K562 (cell line): ENCODE measurements at regions not wholly inside any gene's neighbourhood (a gene's known extent, or its start where the extent isn't known, plus 50 kb on each side); places are given as distances from the start of the nearest gene placed in this dataset.

ENCODE experiments used
- ATAC-seq: fragments of 200-7000 bp; cut with Tn5 transposase; 3 replicates; pipeline ENCODE4 v1.9.1; 2020; ENCODE audit warnings: moderate library complexity
- BruUV-seq: library from RNA; stranded (reverse); fragments of 400-500 nt; replicated peaks from 2 replicates; lab custom pipeline; 2021; lab: Mats Ljungman, UMichigan
- CTCF ChIA-PET: fragments of 300-600 bp; formaldehyde crosslinking; extraction: SDS; loops from one replicate; lab custom pipeline; 2021; ENCODE audit warnings: low intra/inter-chr PET ratio; lab: Yijun Ruan, JAX
- POLR2A ChIA-PET: fragments of 300-600, 350-650 bp; sonication (Branson Sonifier 250); formaldehyde crosslinking; extraction: SDS; loops from one replicate; lab custom pipeline; 2021; ENCODE audit warnings: antibody characterized with exemption, inconsistent platforms; lab: Yijun Ruan, JAX
- DNase-seq, 4 experiments: peaks; one replicate each; pipeline versions ENCODE4 v3.0.0 to v3.0.0-alpha.2; 2011 to 2018; ENCODE audit warnings: low spot score in 3 of 4, mixed read lengths in 3 of 4; ENCODE audit errors: extremely low read depth in 1 of 4
- FAIRE-seq: peaks from 2 replicates; lab custom pipeline; 2011; peaks lifted over from hg19 to GRCh38; lab: Jason Lieb, UNC
- H2AFZ ChIP-seq: 2 replicates; pipeline ENCODE4 v1.6.0; 2011; ENCODE audit warnings: low read depth, low read length, control low read depth, inconsistent platforms
- H3K27ac ChIP-seq: fragments of 200-600 bp; 3 replicates; pipeline ENCODE4 v1.8.0; 2011; ENCODE audit warnings: low read depth, mild to moderate bottlenecking, control low read depth, inconsistent platforms, low read length, moderate library complexity, mixed read lengths; ENCODE audit errors: extremely low read depth
- H3K27me3 ChIP-seq, 2 experiments: fragments of 300-600 bp in 1 of 2; 2 replicates in 1 of 2; 3 replicates in 1 of 2; pipeline versions ENCODE4 v1.6.0 to v1.8.0; 2011; ENCODE audit warnings: inconsistent platforms in 2 of 2, low read length in 2 of 2, mild to moderate bottlenecking in 1 of 2, mixed read lengths in 1 of 2, moderate library complexity in 1 of 2; ENCODE audit not compliant: control insufficient read depth in 2 of 2, insufficient read depth in 2 of 2
- H3K36me3 ChIP-seq: fragments of 300-600 bp; 3 replicates; pipeline ENCODE4 v1.8.0; 2011; ENCODE audit warnings: mild to moderate bottlenecking, low read length, inconsistent platforms; ENCODE audit not compliant: control insufficient read depth, insufficient read depth
- H3K4me1 ChIP-seq, 2 experiments: fragments of 200-600 bp in 1 of 2; replicated peaks in 1 of 2; 2 replicates in 1 of 2; 3 replicates in 1 of 2; pipeline versions ENCODE4 v1.5.1 to v1.8.0; 2011; ENCODE audit warnings: inconsistent platforms in 2 of 2, low read length in 2 of 2, mild to moderate bottlenecking in 1 of 2, mixed read lengths in 1 of 2, moderate library complexity in 1 of 2; ENCODE audit not compliant: control insufficient read depth in 2 of 2, insufficient read depth in 2 of 2
- H3K4me2 ChIP-seq: 2 replicates; pipeline ENCODE4 v1.6.1; 2011; ENCODE audit warnings: low read length, control low read depth, inconsistent platforms, mixed read lengths; ENCODE audit not compliant: insufficient read depth
- H3K4me3 ChIP-seq: fragments of 200-600 bp; sonication (generic), shearing (Covaris generic); 2 replicates; pipeline ENCODE4 v1.5.1; 2016; ENCODE audit warnings: control low read depth, inconsistent platforms
- H3K79me2 ChIP-seq: fragments of 200-600 bp; 3 replicates; pipeline ENCODE4 v1.8.0; 2011; ENCODE audit warnings: low read length, inconsistent platforms; ENCODE audit not compliant: control insufficient read depth, insufficient read depth
- H3K9ac ChIP-seq, 2 experiments: 2 replicates each; pipeline versions ENCODE4 v1.6.0 to v1.6.1; 2011; ENCODE audit warnings: low read depth in 2 of 2, low read length in 2 of 2, control low read depth in 1 of 2, inconsistent platforms in 1 of 2, mild to moderate bottlenecking in 1 of 2, mixed read lengths in 1 of 2; ENCODE audit not compliant: insufficient read depth in 1 of 2
- H3K9me1 ChIP-seq: one replicate; pipeline ENCODE4 v1.6.0; 2011; ENCODE audit warnings: inconsistent platforms, mild to moderate bottlenecking, low read length, moderate library complexity; ENCODE audit not compliant: control insufficient read depth, insufficient read depth
- H3K9me3 ChIP-seq: replicated peaks from 2 replicates; pipeline ENCODE4 v1.5.1; 2011; ENCODE audit warnings: low read depth, low read length, inconsistent platforms; ENCODE audit not compliant: control insufficient read depth, insufficient read depth
- H4K20me1 ChIP-seq: replicated peaks from 2 replicates; pipeline ENCODE4 v1.6.1; 2011; ENCODE audit warnings: low read length, inconsistent platforms, mixed read lengths; ENCODE audit not compliant: control insufficient read depth, insufficient read depth
- BRCA1 ChIP-seq, 2 experiments: fragments of 450-650 bp in 1 of 2; sonication (generic) in 1 of 2; formaldehyde crosslinking in 1 of 2; IDR thresholded peaks; 2 replicates each; pipeline versions ENCODE4 v1.5.0 to v1.6.1; 2017 to 2020; ENCODE audit warnings: mild to moderate bottlenecking in 1 of 2, missing genetic modification reagents in 1 of 2
- CHAMP1 ChIP-seq: fragments of 450-650 bp; IDR thresholded peaks from 2 replicates; pipeline ENCODE4 v1.6.1; 2016; ENCODE audit warnings: mild to moderate bottlenecking
- CHD2 ChIP-seq: IDR thresholded peaks from 2 replicates; pipeline ENCODE4 v1.6.1; 2011; ENCODE audit warnings: low read depth, low read length
- CREB3 ChIP-seq: fragments of 450-650 bp; conservative IDR thresholded peaks from 2 replicates; pipeline ENCODE4 v1.6.1; 2016; ENCODE audit warnings: missing genetic modification characterization, low read depth, mild to moderate bottlenecking, missing compliant biosample characterization, moderate library complexity
- ELK3 ChIP-seq: fragments of 450-650 bp; formaldehyde crosslinking; IDR thresholded peaks from 2 replicates; pipeline ENCODE4 v1.4.0; 2020; ENCODE audit warnings: mild to moderate bottlenecking
- GATAD2A ChIP-seq: fragments of 450-650 bp; IDR thresholded peaks from 2 replicates; pipeline ENCODE4 v1.6.1; 2017
- HNRNPH1 ChIP-seq: fragments of 200-400 bp; formaldehyde crosslinking; optimal IDR thresholded peaks from 2 replicates; pipeline ENCODE3; 2017; ENCODE audit warnings: low read depth, mild to moderate bottlenecking, low read length, moderate library complexity
- OTX1 ChIP-seq: fragments of 450-650 bp; formaldehyde crosslinking; IDR thresholded peaks from 2 replicates; pipeline ENCODE4 v1.4.0; 2022; ENCODE audit warnings: mild to moderate bottlenecking
- POLR3A ChIP-seq: IDR thresholded peaks from 2 replicates; pipeline ENCODE4 v1.6.1; 2011; ENCODE audit warnings: borderline replicate concordance, mild to moderate bottlenecking, moderate library complexity; ENCODE audit not compliant: insufficient read length, insufficient read depth; ENCODE audit errors: extremely low read depth
- SRSF1 ChIP-seq: fragments of 200-400 bp; formaldehyde crosslinking; IDR thresholded peaks from 2 replicates; pipeline ENCODE4 v1.6.1; 2017; ENCODE audit warnings: mild to moderate bottlenecking, low read depth, low read length, moderate library complexity
- ZNF384 ChIP-seq: IDR thresholded peaks from 2 replicates; pipeline ENCODE4 v1.6.1; 2012; ENCODE audit warnings: low read depth, low read length, improper control_type of control experiment
- WGBS: fragments of 100-300 bp; shearing (Covaris generic); methylation state at CpG from one replicate; pipeline ENCODE4 v1.1.6; 2016; ENCODE audit warnings: low coverage, mixed read lengths; ENCODE audit not compliant: insufficient coverage; ENCODE audit errors: missing lambda C conversion rate; 5-methylcytosine and 5-hydroxymethylcytosine counted together
- in situ Hi-C: fragments of 300-500 bp; cut with MboI; formaldehyde crosslinking; loops from 4 replicates; pipeline ENCODE4 v1.15.0; 2018; ENCODE audit warnings: inconsistent platforms, mixed read lengths
- intact Hi-C: fragments of 100-400 bp; cut with micrococcal nuclease; formaldehyde crosslinking; loops from 2 replicates; pipeline ENCODE4 v1.14.2; 2022
- TF ChIP-seq, protein P1 (sequence below), 3 experiments: fragments of 200-800 bp in 1 of 3; fragments of 250-450 bp in 1 of 3; fragments of 450-650 bp in 1 of 3; sonication (Bioruptor Pico) in 1 of 3; sonication (Bioruptor generic) in 1 of 3; formaldehyde crosslinking in 1 of 3; IDR thresholded peaks; 2 replicates each; pipeline versions ENCODE4 v1.6.1 to v1.8.0; 2016 to 2022; ENCODE audit warnings: mild to moderate bottlenecking in 2 of 3, missing genetic modification characterization in 2 of 3, missing compliant biosample characterization in 1 of 3, moderate library complexity in 1 of 3
- TF ChIP-seq, protein P2 (sequence below): fragments of 450-650 bp; IDR thresholded peaks from 2 replicates; pipeline ENCODE4 v1.6.1; 2016; ENCODE audit warnings: missing biosample characterization, missing genetic modification characterization

GRCh38 chr10:132118366-132118765, 52.6 kb downstream of the JAKMIP3 start:
- Histone ChIP-seq H3K9me1 (no peaks in the 10 kb centered on the region), H3K36me3 (no peaks in the 10 kb centered on the region), H3K4me1 (peaks cover 0 to 4% of the 10 kb centered on the region in 2 experiments; a peak in 2 of 5 replicates), H3K27ac (no peak overlapping the region), H2AFZ (no peak overlapping the region), H3K4me2 (no peak overlapping the region), H3K9me3 (no peaks in the 10 kb centered on the region), H3K9ac (no peak overlapping the region), H3K79me2 (no peaks in the 10 kb centered on the region), H4K20me1 (no peaks in the 10 kb centered on the region), H3K4me3 (no peak overlapping the region), H3K27me3 (peaks cover 15 to 76% of the 10 kb centered on the region in 2 experiments; a peak in 4 of 5 replicates)
- FAIRE-seq (no peak), DNase-seq (no peak), ATAC-seq (no peak)
- no TSS peak for BruUV-seq
- in situ Hi-C loops: no loop called here
- CTCF ChIA-PET: no interaction called here
- intact Hi-C loops: no loop called here
- TF ChIP-seq, protein P1, sequence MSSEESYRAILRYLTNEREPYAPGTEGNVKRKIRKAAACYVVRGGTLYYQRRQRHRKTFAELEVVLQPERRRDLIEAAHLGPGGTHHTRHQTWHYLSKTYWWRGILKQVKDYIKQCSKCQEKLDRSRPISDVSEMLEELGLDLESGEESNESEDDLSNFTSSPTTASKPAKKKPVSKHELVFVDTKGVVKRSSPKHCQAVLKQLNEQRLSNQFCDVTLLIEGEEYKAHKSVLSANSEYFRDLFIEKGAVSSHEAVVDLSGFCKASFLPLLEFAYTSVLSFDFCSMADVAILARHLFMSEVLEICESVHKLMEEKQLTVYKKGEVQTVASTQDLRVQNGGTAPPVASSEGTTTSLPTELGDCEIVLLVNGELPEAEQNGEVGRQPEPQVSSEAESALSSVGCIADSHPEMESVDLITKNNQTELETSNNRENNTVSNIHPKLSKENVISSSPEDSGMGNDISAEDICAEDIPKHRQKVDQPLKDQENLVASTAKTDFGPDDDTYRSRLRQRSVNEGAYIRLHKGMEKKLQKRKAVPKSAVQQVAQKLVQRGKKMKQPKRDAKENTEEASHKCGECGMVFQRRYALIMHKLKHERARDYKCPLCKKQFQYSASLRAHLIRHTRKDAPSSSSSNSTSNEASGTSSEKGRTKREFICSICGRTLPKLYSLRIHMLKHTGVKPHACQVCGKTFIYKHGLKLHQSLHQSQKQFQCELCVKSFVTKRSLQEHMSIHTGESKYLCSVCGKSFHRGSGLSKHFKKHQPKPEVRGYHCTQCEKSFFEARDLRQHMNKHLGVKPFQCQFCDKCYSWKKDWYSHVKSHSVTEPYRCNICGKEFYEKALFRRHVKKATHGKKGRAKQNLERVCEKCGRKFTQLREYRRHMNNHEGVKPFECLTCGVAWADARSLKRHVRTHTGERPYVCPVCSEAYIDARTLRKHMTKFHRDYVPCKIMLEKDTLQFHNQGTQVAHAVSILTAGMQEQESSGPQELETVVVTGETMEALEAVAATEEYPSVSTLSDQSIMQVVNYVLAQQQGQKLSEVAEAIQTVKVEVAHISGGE (CRISPR knock-in tag; IDR thresholded peaks at IDR 0.05): no peak
- no peak for TF ChIP-seq SRSF1
- TF ChIP-seq CREB3 (tag): no peak
- TF ChIP-seq GATAD2A: no peak
- no peak for TF ChIP-seq HNRNPH1
- TF ChIP-seq ZNF384: no peak
- no peak for TF ChIP-seq CHAMP1
- no peak for TF ChIP-seq CHD2
- TF ChIP-seq BRCA1 (IDR thresholded peaks at IDR 0.05): no peak
- TF ChIP-seq BRCA1 (CRISPR knock-in tag; IDR thresholded peaks at IDR 0.05): no peak
- no peak for TF ChIP-seq OTX1
- no peak for TF ChIP-seq ELK3 (CRISPR knock-in tag)
- no peak for TF ChIP-seq POLR3A
- TF ChIP-seq, protein P2, sequence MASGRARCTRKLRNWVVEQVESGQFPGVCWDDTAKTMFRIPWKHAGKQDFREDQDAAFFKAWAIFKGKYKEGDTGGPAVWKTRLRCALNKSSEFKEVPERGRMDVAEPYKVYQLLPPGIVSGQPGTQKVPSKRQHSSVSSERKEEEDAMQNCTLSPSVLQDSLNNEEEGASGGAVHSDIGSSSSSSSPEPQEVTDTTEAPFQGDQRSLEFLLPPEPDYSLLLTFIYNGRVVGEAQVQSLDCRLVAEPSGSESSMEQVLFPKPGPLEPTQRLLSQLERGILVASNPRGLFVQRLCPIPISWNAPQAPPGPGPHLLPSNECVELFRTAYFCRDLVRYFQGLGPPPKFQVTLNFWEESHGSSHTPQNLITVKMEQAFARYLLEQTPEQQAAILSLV (tag): no peak
- POLR2A ChIA-PET: interaction anchor here (0.7 kb wide), 1 partner anchor 537 kb away, joined by 3 read pairs; no protein-coding TSS in a partner anchor
- under 1% methylated on average over 13 of the region's 13 CpGs for WGBS
